Caco-2 (cell line): ENCODE measurements at regions not wholly inside any gene's neighbourhood (a gene's known extent, or its start where the extent isn't known, plus 50 kb on each side); places are given as distances from the start of the nearest gene placed in this dataset.

Experiments
- BruUV-seq: library from RNA; stranded (reverse); fragments of 400-500 nt; replicated peaks from 2 replicates; lab custom pipeline; 2021; lab: Mats Ljungman, UMichigan
- CTCF ChIA-PET: fragments of 300-600 bp; sonication (Branson Sonifier 250); formaldehyde crosslinking; loops from one replicate; lab custom pipeline; 2022; ENCODE audit warnings: antibody characterized with exemption; lab: Charles Lee
- POLR2A ChIA-PET: fragments of 300-600 bp; sonication (Branson Sonifier 250); formaldehyde crosslinking; loops from one replicate; lab custom pipeline; 2022; ENCODE audit warnings: antibody characterized with exemption; lab: Charles Lee
- DNase-seq, 2 experiments: peaks; one replicate each; pipeline versions ENCODE4 v3.0.0 to v3.0.0-alpha.2; 2020 to 2022
- H3K27me3 ChIP-seq: replicated peaks from 2 replicates; pipeline ENCODE4 v1.6.0; 2011; ENCODE audit warnings: low read length; ENCODE audit not compliant: control insufficient read depth, insufficient read depth
- H3K36me3 ChIP-seq: 2 replicates; pipeline ENCODE4 v1.5.1; 2011; ENCODE audit warnings: low read length; ENCODE audit not compliant: control insufficient read depth, insufficient read depth
- H3K4me1 ChIP-seq: fragments of 250-450 bp; sonication (Bioruptor Pico); 2 replicates; pipeline ENCODE4 v1.5.1; 2020; ENCODE audit warnings: mild to moderate bottlenecking
- H3K4me3 ChIP-seq: 2 replicates; pipeline ENCODE4 v1.5.1; 2011; ENCODE audit warnings: low read depth, mild to moderate bottlenecking, control low read depth, low read length
- H3K9me3 ChIP-seq: fragments of 250-450 bp; sonication (Bioruptor Pico); 2 replicates; pipeline ENCODE4 v1.5.1; 2020; ENCODE audit warnings: mild to moderate bottlenecking, moderate library complexity
- H3K27ac Mint-ChIP-seq: one replicate; pipeline ENCODE4 v1.8.0; 2022; ENCODE audit warnings: mixed read lengths; ENCODE audit not compliant: unreplicated experiment
- H3K27me3 Mint-ChIP-seq: one replicate; pipeline ENCODE4 v1.8.0; 2022; ENCODE audit warnings: mixed read lengths; ENCODE audit not compliant: insufficient read depth, unreplicated experiment
- H3K36me3 Mint-ChIP-seq: one replicate; pipeline ENCODE4 v1.8.0; 2022; ENCODE audit warnings: mild to moderate bottlenecking, mixed read lengths; ENCODE audit not compliant: insufficient read depth, unreplicated experiment
- H3K4me1 Mint-ChIP-seq: one replicate; pipeline ENCODE4 v1.8.0; 2022; ENCODE audit warnings: low read depth, mixed read lengths; ENCODE audit not compliant: unreplicated experiment
- H3K4me3 Mint-ChIP-seq: one replicate; pipeline ENCODE4 v1.8.0; 2022; ENCODE audit warnings: mild to moderate bottlenecking, moderate library complexity, mixed read lengths; ENCODE audit not compliant: unreplicated experiment
- H3K9me3 Mint-ChIP-seq: one replicate; pipeline ENCODE4 v1.8.0; 2022; ENCODE audit warnings: mixed read lengths; ENCODE audit not compliant: unreplicated experiment
- CTCF ChIP-seq, 2 experiments: fragments of 200-600 bp in 1 of 2; IDR thresholded peaks; 1 replicate in 1 of 2; 2 replicates in 1 of 2; pipeline versions ENCODE4 v1.5.1 to v1.8.0; 2011 to 2022; ENCODE audit warnings: antibody characterized with exemption in 1 of 2, control low read depth in 1 of 2, inconsistent platforms in 1 of 2, low read depth in 1 of 2, low read length in 1 of 2, mild to moderate bottlenecking in 1 of 2, moderate library complexity in 1 of 2; ENCODE audit not compliant: insufficient read depth in 1 of 2, severe bottlenecking in 1 of 2, unreplicated experiment in 1 of 2
- intact Hi-C: fragments of 100-400 bp; cut with micrococcal nuclease; formaldehyde crosslinking; loops from one replicate; pipeline ENCODE4 v1.10.0; 2022; ENCODE audit not compliant: unreplicated experiment

- CTCF ChIA-PET, result no interaction called here
- no peaks in the 10 kb centered on the region for H3K4me1 Mint-ChIP-seq
- H3K36me3 Mint-ChIP-seq, result no peaks in the 10 kb centered on the region
- peaks cover 6% of the 10 kb centered on the region; the same call in 1 of the 2 replicates for H3K9me3 ChIP-seq
- no peak overlapping the region for H3K4me3 ChIP-seq
- no peaks in the 10 kb centered on the region for H3K4me1 ChIP-seq
- no peak for TF ChIP-seq CTCF (IDR thresholded peaks at IDR 0.05; ENCODE audit: insufficient read depth in 1 of 2, low read depth in 1 of 2, low read length in 1 of 2, severe bottlenecking in 1 of 2, unreplicated experiment in 1 of 2)
- H3K36me3 ChIP-seq, result no peaks in the 10 kb centered on the region
- no peaks in the 10 kb centered on the region for H3K27me3 Mint-ChIP-seq
- BruUV-seq, result no TSS peak
- no peak overlapping the region for H3K27ac Mint-ChIP-seq
- POLR2A ChIA-PET, result no interaction called here
- no peaks in the 10 kb centered on the region for H3K27me3 ChIP-seq
- no peak overlapping the region for H3K4me3 Mint-ChIP-seq
- intact Hi-C loops, result no loop called here
- DNase-seq, result no peak
- H3K9me3 Mint-ChIP-seq, result peaks cover 11% of the 10 kb centered on the region
These were observed 1911.8 kb downstream of the MRPL39 start for GRCh38 chr21:23695443-23695842.

- no peak overlapping the region for H3K27ac Mint-ChIP-seq
- H3K9me3 Mint-ChIP-seq, result peaks cover 5% of the 10 kb centered on the region
- H3K36me3 Mint-ChIP-seq, result no peaks in the 10 kb centered on the region
- TF ChIP-seq CTCF (IDR thresholded peaks at IDR 0.05; ENCODE audit: insufficient read depth in 1 of 2, low read depth in 1 of 2, low read length in 1 of 2, severe bottlenecking in 1 of 2, unreplicated experiment in 1 of 2), result no peak
- no peak overlapping the region for H3K4me3 ChIP-seq
- H3K27me3 Mint-ChIP-seq, result peaks cover 3% of the 10 kb centered on the region
- CTCF ChIA-PET, result no interaction called here
- no peaks in the 10 kb centered on the region for H3K27me3 ChIP-seq
- POLR2A ChIA-PET, result no interaction called here
- H3K36me3 ChIP-seq, result no peaks in the 10 kb centered on the region
- no peaks in the 10 kb centered on the region for H3K4me1 Mint-ChIP-seq
- H3K4me1 ChIP-seq, result no peaks in the 10 kb centered on the region
- H3K4me3 Mint-ChIP-seq, result no peak overlapping the region
- H3K9me3 ChIP-seq, result peaks cover 2% of the 10 kb centered on the region; the same call in 1 of the 2 replicates
- intact Hi-C loops, result no loop called here
- no TSS peak for BruUV-seq
- DNase-seq, result no peak
These were observed 1912.9 kb downstream of the MRPL39 start for GRCh38 chr21:23694390-23694789.

- no peaks in the 10 kb centered on the region for H3K4me1 ChIP-seq
- H3K9me3 ChIP-seq, result no peaks in the 10 kb centered on the region
- no peak for TF ChIP-seq CTCF (IDR thresholded peaks at IDR 0.05; ENCODE audit: insufficient read depth in 1 of 2, low read depth in 1 of 2, low read length in 1 of 2, severe bottlenecking in 1 of 2, unreplicated experiment in 1 of 2)
- H3K4me3 Mint-ChIP-seq, result no peak overlapping the region
- H3K27ac Mint-ChIP-seq, result no peak overlapping the region
- no TSS peak for BruUV-seq
- H3K9me3 Mint-ChIP-seq, result no peaks in the 10 kb centered on the region
- H3K36me3 ChIP-seq, result no peaks in the 10 kb centered on the region
- H3K27me3 ChIP-seq, result no peaks in the 10 kb centered on the region
- POLR2A ChIA-PET, result no interaction called here
- DNase-seq, result no peak
- H3K27me3 Mint-ChIP-seq, result peaks cover 3% of the 10 kb centered on the region
- no peak overlapping the region for H3K4me3 ChIP-seq
- no peaks in the 10 kb centered on the region for H3K36me3 Mint-ChIP-seq
- H3K4me1 Mint-ChIP-seq, result no peaks in the 10 kb centered on the region
- intact Hi-C loops, result no loop called here
- CTCF ChIA-PET, result no interaction called here
These were observed 1917.0 kb downstream of the MRPL39 start for GRCh38 chr21:23690316-23690715.
